ENCODE measurements at regions not wholly inside any gene's neighbourhood (a gene's known extent, or its start where the extent isn't known, plus 50 kb on each side); places are given as distances from the start of the nearest gene placed in this dataset.

GRCh38 chr14:77988096-77988870 is 181.9 kb upstream of the NRXN3 start:
- Histone ChIP-seq H3K4me2 (ENCODE audit: low read depth, low read length) (no peak overlapping the region), H3K36me3 (replicated peaks in 1 of 2; ENCODE audit: control insufficient read depth in 1 of 2, insufficient read depth in 2 of 2, low read length in 2 of 2) (no peaks in the 10 kb centered on the region), H3K4me1 (ENCODE audit: insufficient read depth, low read length) (no peaks in the 10 kb centered on the region), H3K4me3 (replicated peaks in 1 of 3; ENCODE audit: insufficient read depth in 1 of 3, low read depth in 2 of 3, low read length in 3 of 3) (no peak overlapping the region), H3K27me3 (ENCODE audit: control insufficient read depth in 1 of 2, insufficient read depth in 2 of 2, low read length in 2 of 2) (peaks cover 1 to 4% of the 10 kb centered on the region in 2 experiments; a peak in 2 of 5 replicates), H3K79me2 (ENCODE audit: insufficient read depth, low read length) (no peaks in the 10 kb centered on the region), H2AFZ (ENCODE audit: low read length) (no peak overlapping the region), H3K27ac (ENCODE audit: extremely low read length, insufficient read depth, low read length) (no peak overlapping the region), H3K9me3 (ENCODE audit: low read length) (no peaks in the 10 kb centered on the region), H3K9ac (ENCODE audit: insufficient read depth, low read depth, low read length) (no peak overlapping the region), H4K20me1 (ENCODE audit: insufficient read depth, low read length) (no peaks in the 10 kb centered on the region)
- ATAC-seq (no peak), FAIRE-seq (no peak), DNase-seq (ENCODE audit: low spot score) (no peak)
- 13% methylated on average over 7 of the region's 7 CpGs for WGBS (ENCODE audit: low lambda C conversion rate)
- TF ChIP-seq TFDP2 (CRISPR knock-in tag; IDR thresholded peaks at IDR 0.05) (no peak), MAX (IDR thresholded peaks at IDR 0.05) (no peak)
- no TSS peak for BruUV-seq (replicated peaks)
- intact Hi-C loops (cut with micrococcal nuclease; ENCODE audit: unreplicated experiment) = no loop called here
- in situ Hi-C loops (cut with HindIII; ENCODE audit: extremely low pct_ligation_motif_present, low pct_unique_long_range_greater_than_20kb) = loop anchor here (10.0 kb wide), 1 partner anchor 123 kb away; no protein-coding TSS in a partner anchor
- CTCF ChIA-PET (ENCODE audit: low intra/inter-chr PET ratio, low total read pairs) = no interaction called here
- POLR2A ChIA-PET = no interaction called here

- ATAC-seq = peak; percentile 47
- no peak for FAIRE-seq
- Histone ChIP-seq H3K4me1 (ENCODE audit: insufficient read depth, low read length) (no peaks in the 10 kb centered on the region), H3K27me3 (ENCODE audit: control insufficient read depth in 1 of 2, insufficient read depth in 2 of 2, low read length in 2 of 2) (peaks cover 1 to 4% of the 10 kb centered on the region in 2 experiments; a peak in 2 of 5 replicates), H3K4me2 (ENCODE audit: low read depth, low read length) (no peak overlapping the region), H4K20me1 (ENCODE audit: insufficient read depth, low read length) (no peaks in the 10 kb centered on the region), H2AFZ (ENCODE audit: low read length) (no peak overlapping the region), H3K4me3 (replicated peaks in 1 of 3; ENCODE audit: insufficient read depth in 1 of 3, low read depth in 2 of 3, low read length in 3 of 3) (no peak overlapping the region), H3K79me2 (ENCODE audit: insufficient read depth, low read length) (no peaks in the 10 kb centered on the region), H3K9me3 (ENCODE audit: low read length) (no peaks in the 10 kb centered on the region), H3K27ac (ENCODE audit: extremely low read length, insufficient read depth, low read length) (no peak overlapping the region), H3K36me3 (replicated peaks in 1 of 2; ENCODE audit: control insufficient read depth in 1 of 2, insufficient read depth in 2 of 2, low read length in 2 of 2) (no peaks in the 10 kb centered on the region), H3K9ac (ENCODE audit: insufficient read depth, low read depth, low read length) (no peak overlapping the region)
- peak; percentile 6 for DNase-seq (ENCODE audit: low spot score)
- no TSS peak for BruUV-seq (replicated peaks)
- WGBS (ENCODE audit: low lambda C conversion rate) = 6% methylated on average over 2 of the region's 2 CpGs
- in situ Hi-C loops (cut with HindIII; ENCODE audit: extremely low pct_ligation_motif_present, low pct_unique_long_range_greater_than_20kb) = loop anchor here (10.0 kb wide), 1 partner anchor 124 kb away; no protein-coding TSS in a partner anchor
- intact Hi-C loops (cut with micrococcal nuclease; ENCODE audit: unreplicated experiment) = no loop called here
- POLR2A ChIA-PET = no interaction called here
- CTCF ChIA-PET (ENCODE audit: low intra/inter-chr PET ratio, low total read pairs) = no interaction called here
- TF ChIP-seq TRIM24 (CRISPR knock-in tag; IDR thresholded peaks at IDR 0.05) = no peak
- TF ChIP-seq AGO1 (IDR thresholded peaks at IDR 0.05; ENCODE audit: low read depth, low read length, poor library complexity, severe bottlenecking) = no peak
- no peak for TF ChIP-seq ZNF234 (CRISPR knock-in tag; conservative IDR thresholded peaks at IDR 0.05)
- no peak for TF ChIP-seq NCOR1 (IDR thresholded peaks at IDR 0.05; ENCODE audit: borderline replicate concordance, low read length)
- TF ChIP-seq ATF2 (CRISPR knock-in tag; IDR thresholded peaks at IDR 0.05) = no peak
- TF ChIP-seq CENPX (CRISPR knock-in tag; IDR thresholded peaks at IDR 0.05) = no peak
- TF ChIP-seq ZNF10 (CRISPR knock-in tag; IDR thresholded peaks at IDR 0.05; ENCODE audit: borderline replicate concordance, low read depth) = no peak
- no peak for TF ChIP-seq ARID5B (CRISPR knock-in tag; IDR thresholded peaks at IDR 0.05)
- no peak for TF ChIP-seq ZNF709 (CRISPR knock-in tag; IDR thresholded peaks at IDR 0.05)
Measured at GRCh38 chr14:77988970-77989369, 181.2 kb upstream of the NRXN3 start.

Measured in HepG2 (cell line).